ENCODE measurements at regions not wholly inside any gene's neighbourhood (a gene's known extent, or its start where the extent isn't known, plus 50 kb on each side); places are given as distances from the start of the nearest gene placed in this dataset.

GRCh38 chr5:5708367-5708919 is 286.0 kb downstream of the ICE1 start:
- DNase-seq, result no peak

DNA sequence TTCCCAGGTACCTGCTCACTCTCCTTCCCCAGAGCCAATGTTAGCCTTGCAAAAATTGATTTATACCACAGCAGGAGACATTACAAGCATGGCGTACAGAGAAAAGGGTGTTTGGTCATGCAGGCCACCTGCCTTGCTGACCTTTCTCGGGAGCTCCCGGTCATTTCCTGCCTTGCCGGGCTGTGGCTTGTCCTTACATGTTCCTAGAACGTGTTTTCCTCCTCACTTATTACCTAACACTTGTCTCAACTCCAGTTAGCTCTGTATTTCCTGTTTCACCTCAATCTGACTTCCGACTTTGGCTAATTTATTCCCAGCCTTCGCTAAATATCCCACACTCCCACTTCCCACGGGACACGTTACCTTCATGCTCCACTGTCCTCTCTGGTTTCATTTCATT is 282.5 kb downstream of the ICE1 start:
- DNase-seq, result no peak

DNA sequence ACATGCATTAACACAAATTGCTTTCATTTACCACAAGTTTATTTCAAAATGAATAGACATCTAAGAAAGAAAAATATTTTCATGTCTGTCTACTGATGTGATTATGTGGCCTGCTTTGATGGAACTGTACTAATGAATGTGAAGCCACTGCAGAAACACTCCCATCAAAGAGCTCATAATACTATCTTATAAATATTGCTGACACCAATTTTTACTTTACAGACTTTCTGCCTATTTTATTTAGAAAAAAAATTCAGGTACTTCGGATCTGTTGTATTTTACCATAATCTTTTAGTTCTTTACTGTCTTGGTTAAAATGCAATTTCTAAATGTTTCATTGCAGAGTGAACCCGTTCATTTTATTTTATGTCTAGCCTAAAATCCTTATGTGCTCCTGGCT is 281.9 kb downstream of the ICE1 start:
- DNase-seq, result no peak

- DNase-seq, result no peak
Observed at GRCh38 chr5:5702934-5703333, 280.5 kb downstream of the ICE1 start.

DNA sequence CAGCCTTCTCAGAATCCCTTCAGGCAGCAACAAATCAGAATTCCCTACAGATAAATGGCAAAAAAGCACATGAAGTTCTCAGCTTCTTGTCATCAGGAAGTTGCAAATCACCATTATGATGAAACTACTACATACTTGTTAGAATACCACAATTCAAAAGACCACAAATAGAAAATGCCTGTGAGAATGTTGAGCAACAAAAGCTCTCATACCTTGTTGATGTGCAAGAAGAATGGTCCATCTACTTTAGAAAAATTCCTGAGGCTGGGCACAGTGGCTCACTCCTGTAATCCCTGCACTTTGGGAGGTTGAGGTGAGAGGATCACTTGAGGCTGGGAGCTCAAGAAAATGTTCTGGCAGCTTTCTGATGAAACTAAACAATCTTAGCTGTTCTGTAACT is 278.1 kb downstream of the ICE1 start:
- no peak for DNase-seq

- no peak for DNase-seq
Observed at GRCh38 chr5:5699062-5699461, 276.6 kb downstream of the ICE1 start.

DNA sequence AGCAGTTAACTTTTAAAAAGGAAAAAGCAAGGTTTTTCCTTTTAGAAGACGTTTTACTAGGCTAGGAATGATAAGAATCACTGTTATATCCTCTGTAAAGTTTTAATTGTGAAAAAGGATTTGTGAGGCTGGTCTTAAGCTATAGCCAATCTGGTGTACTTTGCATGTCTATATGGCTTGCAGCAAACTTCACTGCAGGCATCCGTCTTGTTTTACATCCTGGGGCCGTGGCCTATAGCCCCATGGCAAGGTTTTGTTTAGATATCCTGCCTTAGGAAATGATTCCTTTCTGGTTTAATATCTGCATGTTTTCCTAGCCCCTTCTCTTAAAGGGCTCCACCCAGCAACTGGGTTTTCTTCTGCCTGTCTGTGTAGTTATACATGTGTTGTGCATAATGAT is 272.8 kb downstream of the ICE1 start:
- no peak for DNase-seq

GRCh38 chr5:5688925-5689310 is 266.4 kb downstream of the ICE1 start:
- DNase-seq, result no peak

GRCh38 chr5:5688194-5688924 is 265.9 kb downstream of the ICE1 start:
- DNase-seq, result no peak

DNA sequence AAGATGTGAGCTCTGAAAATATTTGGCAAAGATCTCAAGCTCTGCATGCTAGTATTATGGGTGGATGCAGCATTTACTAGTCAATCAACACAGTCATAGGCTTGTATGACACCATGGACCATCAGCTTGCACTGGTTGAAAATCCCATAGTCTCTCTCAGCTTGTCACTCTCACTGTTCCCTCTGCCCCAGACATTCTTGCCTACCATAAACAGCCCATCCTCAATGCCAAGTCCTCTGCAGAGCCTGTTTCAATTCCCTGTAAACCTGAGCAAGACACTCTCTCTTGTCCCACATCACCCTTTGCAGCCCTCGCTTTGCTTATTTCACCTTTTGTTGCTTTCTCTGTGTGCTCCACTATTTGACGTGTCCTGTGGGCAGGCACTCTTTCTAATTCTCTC is 264.6 kb downstream of the ICE1 start:
- no peak for DNase-seq

DNA sequence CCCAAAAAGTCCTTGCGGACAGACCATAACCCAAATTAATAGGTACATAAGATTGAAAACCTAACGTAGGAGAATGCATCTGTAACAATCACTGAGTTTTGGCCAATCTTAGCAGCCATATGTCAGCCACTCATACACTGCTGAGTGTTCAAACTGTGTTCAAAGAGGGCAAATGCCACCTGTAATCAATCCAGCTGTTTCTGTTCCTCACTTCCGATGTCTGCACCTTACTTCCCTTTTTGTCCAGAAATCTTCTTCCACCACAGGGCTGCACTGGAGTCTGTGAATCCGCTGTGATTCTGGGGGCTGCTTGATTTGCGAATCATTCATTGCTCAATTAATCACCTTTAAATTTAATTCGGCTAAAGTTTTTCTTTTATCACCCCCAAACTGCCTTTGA is 263.9 kb downstream of the ICE1 start:
- no peak for DNase-seq

GRCh38 chr5:5685737-5686136 is 263.3 kb downstream of the ICE1 start:
- no peak for DNase-seq

GRCh38 chr5:5683174-5683573 is 260.7 kb downstream of the ICE1 start:
- no peak for DNase-seq

DNA sequence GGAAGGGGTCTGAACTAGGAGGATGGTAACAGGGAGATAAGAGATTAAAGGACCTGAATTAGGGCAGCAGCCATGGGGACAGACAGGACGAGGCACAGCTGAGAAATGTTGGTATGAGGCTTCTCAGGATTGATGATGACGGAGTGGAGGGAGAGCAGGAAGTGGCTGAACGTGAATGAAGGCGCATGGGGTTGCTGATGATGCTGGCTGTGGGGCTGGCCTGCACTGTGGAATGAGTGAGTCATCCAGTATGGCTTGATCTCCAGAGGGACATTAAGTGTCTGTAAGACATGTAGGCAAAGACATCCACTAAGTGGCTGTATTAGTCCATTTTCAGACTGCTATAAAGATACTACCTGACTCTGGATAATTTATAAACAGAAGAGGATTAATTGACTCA is 256.4 kb downstream of the ICE1 start:
- DNase-seq, result no peak

DNA sequence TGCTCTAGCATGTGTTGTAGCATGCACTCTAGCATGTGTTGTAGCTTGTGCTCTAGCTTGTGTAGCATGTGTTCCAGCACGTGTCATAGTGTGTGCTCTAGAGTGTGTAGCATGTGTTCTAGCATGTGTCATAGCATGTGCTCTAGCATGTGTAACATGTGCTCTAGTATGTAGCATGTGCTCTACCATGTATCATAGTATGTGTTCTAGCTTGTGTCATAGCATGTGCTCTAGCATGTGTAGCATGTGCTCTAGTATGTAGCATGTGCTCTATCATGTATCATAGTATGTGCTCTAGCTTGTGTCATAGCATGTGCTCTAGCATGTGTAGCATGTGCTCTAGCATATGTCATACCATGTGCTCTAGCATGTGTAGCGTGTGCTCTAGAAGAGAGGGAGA is 255.3 kb downstream of the ICE1 start:
- no peak for DNase-seq

DNA sequence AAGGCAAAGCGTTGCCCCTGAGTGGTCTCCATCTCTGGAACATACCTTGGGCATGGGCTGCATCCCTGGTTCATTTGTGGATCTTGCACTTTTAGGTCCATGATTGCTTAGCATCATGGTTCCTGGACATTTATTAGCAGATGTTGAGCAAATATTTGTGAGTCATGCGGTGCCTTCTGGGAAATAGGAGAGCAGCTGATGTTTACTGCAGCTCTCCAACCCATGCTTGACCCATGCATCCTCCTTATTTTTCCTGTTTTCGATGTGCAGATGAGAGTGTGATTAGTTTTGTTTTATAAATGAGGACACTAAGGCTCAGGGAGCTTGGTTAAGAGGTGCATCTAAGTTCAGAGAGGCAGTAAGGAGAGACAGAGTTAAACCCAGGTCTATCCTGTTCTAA is 253.7 kb downstream of the ICE1 start:
- DNase-seq, result no peak

DNA sequence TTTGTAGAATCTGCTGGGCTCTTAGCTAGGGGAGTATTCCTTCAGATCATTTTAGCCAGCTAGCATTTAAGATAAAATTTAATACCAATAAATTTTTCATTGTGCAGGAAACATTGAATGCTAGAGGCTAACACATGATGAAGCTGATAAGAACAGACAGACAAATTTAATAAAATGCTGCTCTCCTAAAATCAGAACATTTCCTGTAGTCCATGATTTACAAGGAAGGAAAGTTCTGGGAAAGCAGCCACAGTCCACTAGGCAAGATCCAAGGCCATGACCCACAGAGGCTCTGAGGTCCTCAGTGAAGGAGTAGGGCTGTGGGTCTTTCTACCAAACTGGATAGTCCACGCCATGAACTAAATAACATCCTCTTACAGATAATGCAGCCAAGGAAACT is 253.0 kb downstream of the ICE1 start:
- no peak for DNase-seq

GRCh38 chr5:5671823-5672222 is 249.3 kb downstream of the ICE1 start:
- DNase-seq, result no peak

GRCh38 chr5:5667136-5667554 is 244.7 kb downstream of the ICE1 start:
- DNase-seq, result no peak

DNA sequence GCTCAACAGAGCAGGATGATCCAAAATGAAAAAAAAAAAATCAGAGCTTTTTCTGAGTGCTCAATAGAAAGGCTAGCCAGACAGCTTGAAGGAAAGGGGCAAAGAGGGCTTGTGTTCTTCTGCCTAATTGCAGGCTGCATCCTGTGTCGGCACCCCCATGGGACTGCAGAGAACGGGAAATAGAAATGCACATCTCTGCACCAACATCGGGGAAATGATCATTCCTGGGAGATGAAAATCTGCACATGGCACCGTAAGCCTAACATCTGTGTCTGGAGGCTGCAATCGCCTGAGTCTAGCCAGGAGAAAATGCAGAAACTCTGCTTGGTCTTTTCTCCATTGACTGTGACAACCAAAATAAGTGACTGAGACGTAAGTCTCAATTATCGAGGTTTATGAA is 243.9 kb downstream of the ICE1 start:
- no peak for DNase-seq

GRCh38 chr5:5666076-5666365 is 243.5 kb downstream of the ICE1 start:
- no peak for DNase-seq

DNA sequence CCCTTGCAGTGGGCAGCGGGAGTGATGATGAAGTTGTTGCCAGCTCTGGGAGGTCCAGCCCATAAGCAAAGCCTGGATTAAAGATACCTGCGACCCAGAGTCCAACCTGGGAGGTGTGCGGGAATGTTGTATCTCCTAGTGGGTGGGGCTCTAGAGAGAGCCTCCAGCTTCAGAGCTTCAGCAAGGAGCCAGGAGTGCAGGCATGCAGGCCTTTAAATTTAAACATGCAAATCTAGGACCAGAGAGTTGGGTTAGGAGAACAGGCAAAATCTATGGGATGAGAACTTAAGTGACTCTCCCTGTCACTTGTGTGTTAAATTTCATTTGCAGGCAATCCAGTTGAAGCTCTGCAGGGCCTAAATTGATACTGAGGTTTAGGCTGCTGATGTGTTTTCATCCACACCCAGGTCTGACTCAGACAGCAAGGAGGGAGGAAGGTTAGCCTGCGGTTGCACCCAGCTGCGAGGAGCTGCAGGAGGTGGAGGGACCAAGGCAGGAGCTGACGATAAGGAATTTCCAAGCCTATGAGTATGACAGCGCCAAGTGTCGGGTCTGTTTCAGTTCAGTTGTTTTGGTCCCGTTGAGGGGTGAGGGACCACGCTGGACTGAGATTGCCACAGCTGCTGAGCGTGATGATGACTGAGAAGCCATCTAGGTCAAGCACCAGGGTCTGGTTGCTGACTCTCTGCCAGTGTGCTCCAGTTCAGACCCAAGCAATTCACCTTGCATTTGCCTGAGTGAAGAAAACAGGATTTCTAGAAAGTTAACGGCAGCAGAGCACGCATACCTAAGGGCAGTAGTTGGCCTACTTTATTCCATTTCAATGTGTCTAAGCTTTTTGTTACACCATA is 243.0 kb downstream of the ICE1 start:
- DNase-seq, result no peak

DNA sequence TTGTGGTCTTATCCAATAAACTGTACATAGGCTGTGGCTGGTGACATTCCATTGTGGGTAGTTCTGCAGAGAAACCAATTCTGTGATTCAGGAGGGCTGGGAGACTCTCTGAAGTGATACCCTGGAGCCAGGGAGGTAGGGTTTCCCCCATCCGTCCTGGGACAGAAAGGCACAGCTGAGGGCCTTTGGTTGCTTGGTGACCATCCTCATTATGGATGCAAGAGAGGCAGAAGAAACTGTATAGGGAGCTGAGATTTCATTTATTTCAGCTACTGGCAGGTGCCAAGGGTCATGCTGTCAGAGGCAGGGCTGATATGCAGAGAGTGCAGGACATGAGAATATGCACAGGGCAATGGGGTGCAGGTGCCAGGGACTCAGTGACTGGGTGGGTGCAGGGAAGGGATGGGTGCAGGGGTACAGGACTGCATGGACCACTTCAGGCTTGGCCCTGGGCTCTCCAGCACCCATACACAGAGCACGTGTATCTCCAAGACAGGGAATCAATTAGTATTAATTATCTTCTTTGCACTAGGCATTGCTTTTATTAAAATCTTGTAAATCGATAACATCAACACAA is 236.5 kb downstream of the ICE1 start:
- DNase-seq, result no peak

DNA sequence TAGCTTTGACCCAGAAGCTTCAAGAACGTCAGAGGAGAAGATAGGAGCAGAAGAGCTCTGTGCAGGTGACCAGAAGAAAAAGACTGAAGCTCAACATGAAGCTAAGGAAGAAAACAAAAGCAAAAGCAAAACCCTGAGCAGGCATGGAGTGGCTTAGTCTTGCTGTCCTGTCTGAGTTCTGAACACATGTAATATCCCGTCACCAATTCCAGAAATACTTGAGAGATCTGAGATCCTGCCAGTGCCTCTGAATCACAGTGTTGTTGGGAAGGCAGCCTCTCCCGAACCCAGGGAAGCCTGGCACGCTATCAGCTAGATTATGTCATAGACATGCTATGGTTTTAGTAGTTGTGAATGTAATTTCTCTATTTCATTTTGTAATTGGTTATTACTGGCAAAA is 235.7 kb downstream of the ICE1 start:
- peak; percentile 24 for DNase-seq
